ENCODE measurements at regions not wholly inside any gene's neighbourhood (a gene's known extent, or its start where the extent isn't known, plus 50 kb on each side); places are given as distances from the start of the nearest gene placed in this dataset.

DNA sequence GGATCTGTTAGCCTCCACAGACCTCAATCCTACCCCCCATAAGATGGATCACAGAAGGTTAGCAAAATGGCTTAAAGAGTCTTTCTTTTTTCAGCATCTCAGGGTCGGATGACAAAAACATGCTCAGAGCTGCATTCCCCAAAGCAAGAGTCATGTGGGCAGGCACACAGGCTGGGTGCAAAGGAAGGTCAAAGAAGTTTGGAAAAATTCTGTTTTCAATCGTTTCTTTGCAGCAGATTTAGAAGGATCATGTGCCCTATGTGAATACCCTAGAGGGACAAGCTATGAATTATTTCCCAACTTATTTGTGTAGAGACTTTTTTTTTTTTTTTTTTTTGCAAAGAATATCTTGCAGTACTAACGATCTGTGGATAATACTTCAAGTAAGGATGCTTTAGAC, 845.4 kb downstream of the VRK1 start:
- DNase-seq (ENCODE audit: low spot score) = no peak

DNA sequence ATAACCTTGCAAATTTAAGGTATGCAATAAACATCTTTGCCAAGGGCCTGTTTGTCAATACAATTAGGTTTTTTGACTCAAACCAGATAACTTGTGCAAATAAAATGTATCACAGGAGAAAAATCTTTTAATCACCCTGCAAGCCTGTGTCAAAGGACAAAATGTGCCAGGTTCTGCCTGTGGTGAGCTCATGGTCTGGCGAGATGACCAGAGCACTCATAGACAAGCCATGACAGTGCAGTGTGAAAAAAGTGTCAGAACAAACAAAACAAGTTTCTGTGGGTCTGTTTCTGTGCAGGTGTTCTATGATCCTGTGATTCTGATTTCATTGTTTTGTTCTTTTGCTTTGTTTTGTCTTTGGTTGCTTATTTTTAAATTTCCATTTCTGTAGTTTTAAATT, 847.2 kb downstream of the VRK1 start:
- no peak for DNase-seq (ENCODE audit: low spot score)

DNA sequence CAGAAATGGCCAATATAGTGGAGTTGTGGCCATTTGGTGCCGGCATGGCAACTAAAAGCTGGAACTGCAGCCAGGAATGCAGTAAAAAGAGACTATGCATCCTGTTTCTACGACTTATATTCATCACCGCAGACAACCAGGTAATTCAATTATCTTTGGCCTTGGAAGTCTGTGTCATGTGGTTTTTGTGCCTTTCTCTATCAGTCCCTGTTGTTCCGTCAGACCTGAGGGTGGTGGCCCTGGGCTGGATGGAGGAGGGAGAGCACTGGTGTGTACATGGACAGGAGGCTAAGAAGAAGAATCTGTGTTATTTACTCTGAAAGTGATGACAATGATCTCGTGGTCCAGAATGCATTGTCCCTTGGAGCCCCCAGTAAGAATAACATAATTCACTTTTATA, 852.6 kb downstream of the VRK1 start:
- no peak for DNase-seq (ENCODE audit: low spot score)

DNA sequence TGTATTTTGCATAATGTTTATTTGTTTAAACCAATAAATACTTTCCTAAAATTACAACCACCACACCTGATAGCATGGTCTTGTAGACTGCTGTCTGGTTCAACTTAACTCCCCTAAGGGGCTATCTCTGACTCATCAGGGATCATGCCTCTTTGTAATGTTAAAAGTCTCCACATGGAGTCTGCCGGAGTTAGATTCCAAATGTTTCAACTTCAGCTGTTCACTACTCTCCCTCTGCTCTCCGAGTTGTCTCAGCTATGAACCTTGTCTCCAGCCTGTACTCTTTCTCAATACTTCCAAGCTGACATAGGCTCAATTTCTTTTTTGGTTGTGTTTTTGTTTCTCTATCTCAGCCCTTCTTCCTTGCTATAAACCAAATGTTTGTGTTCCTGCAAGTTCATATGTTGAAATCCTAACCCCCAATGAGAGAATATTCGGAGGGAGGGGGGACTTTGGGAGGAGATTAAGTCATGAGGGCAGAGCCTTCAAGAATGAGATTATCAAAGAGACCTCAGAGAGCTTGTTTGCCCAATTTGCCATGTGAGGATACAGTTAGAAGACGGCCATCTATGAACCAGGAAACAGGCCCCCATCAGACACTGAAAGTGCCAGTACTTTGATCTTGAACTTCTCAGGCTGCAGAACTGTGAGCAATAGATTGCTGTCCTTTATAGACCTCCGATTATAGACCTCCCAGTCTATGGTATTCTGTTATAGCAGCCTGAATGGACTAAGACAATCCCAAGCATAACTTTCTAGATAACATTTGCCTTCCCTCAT, 858.2 kb downstream of the VRK1 start:
- peak; percentile 17 for DNase-seq (ENCODE audit: low spot score)

DNA sequence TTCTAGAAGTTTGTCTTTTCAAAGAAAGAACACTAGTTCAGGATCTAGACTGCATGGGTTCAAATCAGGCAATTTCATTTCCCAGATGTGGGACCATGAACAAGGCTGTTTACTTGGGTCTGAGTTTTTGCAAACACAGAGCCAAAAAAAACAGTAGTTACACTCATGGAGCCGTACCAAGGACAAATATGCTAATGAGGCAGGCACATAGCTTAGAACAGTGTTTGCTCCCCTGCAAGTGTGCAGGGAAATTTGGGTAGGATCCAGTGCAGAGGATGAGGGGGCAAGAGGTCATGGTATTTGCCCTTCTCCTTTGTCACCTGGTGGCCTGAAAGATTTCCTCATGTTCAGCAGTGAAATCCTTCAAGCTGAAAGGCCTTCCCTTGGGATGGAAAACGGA, 860.4 kb downstream of the VRK1 start:
- no peak for DNase-seq (ENCODE audit: low spot score)

DNA sequence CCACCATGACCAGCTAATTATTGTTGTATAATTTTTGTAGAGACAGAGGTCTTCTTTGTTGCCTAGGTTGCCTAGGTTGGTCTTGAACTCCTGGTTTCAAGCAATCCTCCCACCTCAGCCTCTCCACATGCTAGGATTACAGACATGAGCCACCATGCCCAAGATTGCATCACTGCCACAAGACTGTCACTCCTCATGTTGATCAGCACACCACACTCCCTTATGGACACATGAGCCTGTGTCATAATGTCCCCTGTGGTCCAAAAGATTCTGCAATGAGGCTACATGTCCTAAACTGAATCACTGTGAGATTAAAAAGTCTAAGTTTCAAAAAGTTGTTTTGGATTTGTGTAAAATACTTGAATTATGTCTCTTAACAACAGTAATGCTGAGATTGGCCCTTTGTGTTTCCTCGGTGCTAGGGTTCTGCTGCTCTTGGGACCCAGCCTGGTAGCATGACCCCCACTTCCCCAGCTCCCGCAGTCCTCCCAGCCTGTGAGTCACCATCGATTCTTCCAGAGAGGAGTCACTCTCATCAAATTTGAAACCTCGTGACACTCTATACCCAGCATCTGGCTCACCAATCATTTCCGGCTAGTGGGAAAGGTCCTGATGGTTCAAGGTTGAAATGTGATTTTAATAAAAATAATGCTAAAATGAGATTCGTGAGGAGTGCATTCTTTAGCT, 890.9 kb downstream of the VRK1 start:
- DNase-seq (ENCODE audit: low spot score) = peak; percentile 48

DNA sequence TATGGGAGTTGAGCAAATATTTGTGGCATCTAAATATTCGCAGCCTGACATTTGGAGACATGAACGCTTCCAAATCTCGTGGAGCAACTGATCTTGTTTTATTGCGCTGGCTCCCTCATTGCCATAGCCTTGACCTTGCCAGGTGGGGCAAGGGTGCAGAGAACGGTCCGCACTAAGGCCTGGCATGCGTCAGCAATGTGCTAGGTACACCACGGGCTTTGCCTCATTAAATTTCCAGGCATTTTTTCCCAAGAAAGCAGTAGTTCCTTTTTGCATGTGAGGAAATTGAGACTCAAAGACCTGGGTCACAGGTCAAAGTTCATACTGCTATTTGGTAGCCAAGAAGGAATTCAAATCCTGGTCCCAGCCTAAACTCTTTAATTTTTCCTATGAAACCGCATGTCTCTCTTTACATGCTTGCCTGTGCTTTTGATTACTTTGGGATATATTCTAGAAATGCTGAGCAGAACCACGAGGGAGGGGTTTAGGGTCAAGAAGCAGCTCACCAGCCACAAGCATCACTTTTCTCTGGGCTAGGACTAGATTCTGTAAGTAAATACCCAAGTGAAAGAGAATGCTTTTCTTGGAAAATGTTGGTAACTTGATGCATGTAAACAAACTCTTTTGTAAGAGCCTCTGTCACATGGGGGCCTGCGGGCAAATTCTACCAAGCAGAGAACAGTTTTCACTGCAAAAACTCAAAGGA, 891.6 kb downstream of the VRK1 start:
- DNase-seq (ENCODE audit: low spot score) = peak; percentile 78

DNA sequence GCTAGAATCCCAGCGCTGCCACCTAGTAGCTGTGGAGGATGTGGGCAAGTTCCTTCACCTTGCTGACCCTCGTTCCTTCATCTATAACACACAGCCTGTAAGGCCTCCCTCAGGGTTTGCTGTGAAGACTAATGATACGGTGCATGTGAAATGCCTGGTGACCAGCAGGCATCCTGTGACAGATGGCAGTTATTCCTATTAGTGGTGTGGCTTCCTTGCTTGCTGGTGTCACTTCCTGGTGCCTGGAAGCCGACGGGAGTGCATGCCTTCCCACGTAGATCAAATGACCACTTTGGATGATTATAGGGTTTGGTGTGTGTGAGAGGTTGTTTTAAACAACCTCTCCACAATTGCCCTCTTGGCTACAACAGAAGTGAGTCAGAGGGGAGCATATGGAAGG, 894.9 kb downstream of the VRK1 start:
- DNase-seq (ENCODE audit: low spot score) = peak; percentile 59

DNA sequence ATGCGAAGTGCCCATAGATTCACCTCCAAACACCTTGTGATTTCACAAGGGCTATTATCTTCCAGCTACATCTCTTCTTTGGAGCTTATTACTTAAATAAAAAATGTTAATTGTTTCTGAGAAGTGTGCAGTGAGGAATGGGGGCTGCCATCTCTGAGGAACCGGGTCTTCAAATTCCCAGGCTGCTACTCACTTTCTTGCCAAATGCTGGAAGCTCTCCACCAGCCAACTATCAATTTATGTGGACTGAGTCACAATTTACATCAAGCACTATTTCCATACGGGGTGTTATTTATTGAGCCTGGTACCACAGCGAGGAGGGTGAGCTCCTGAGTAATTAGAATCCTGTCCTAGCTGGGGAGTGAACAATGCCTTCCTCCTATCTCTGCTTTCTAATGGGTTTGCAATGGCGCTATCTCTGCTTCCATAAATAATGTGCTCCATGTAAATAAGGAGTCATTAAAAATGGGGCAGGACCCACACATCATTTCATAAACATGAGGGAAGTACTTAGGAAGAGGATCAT, 898.3 kb downstream of the VRK1 start:
- DNase-seq (ENCODE audit: low spot score) = no peak

DNA sequence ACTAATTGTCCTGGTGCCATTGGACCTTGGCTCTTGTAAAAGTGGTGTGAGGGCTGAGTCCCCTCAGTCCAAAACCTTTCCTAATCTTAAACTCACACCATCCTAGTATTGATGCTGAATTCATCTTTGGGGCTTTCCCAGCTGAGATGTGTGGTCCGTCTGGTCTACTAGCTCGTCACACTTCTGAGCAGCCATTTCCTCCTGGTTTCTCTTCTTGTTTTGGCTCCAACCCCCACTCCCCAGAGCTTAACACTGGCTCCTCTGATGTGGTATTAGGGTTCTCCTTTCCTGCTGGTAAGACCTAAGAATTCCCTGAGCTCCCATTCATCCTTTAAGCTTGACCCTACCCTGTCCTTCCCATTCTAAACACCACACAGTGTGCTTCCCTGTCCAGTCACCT, 900.6 kb downstream of the VRK1 start:
- DNase-seq (ENCODE audit: low spot score) = no peak

DNA sequence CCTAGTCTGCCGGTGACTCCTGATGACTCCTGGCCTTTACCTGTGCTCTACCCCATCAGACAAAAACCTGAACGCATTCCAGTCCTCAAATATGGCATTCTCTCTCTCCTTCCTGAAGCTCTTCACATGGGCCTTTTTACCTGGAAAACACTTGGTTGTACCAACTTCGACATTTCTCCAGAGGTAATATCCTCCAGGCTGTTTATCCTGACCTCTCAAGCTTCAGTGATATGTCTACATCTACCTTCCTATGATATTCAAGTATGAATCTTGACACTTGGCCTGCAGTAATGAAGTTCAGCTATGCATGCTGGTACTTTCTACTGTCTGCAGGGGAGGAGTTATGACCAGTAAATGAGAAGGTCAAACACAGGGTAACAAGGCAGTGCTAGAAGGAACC, 901.8 kb downstream of the VRK1 start:
- no peak for DNase-seq (ENCODE audit: low spot score)

DNA sequence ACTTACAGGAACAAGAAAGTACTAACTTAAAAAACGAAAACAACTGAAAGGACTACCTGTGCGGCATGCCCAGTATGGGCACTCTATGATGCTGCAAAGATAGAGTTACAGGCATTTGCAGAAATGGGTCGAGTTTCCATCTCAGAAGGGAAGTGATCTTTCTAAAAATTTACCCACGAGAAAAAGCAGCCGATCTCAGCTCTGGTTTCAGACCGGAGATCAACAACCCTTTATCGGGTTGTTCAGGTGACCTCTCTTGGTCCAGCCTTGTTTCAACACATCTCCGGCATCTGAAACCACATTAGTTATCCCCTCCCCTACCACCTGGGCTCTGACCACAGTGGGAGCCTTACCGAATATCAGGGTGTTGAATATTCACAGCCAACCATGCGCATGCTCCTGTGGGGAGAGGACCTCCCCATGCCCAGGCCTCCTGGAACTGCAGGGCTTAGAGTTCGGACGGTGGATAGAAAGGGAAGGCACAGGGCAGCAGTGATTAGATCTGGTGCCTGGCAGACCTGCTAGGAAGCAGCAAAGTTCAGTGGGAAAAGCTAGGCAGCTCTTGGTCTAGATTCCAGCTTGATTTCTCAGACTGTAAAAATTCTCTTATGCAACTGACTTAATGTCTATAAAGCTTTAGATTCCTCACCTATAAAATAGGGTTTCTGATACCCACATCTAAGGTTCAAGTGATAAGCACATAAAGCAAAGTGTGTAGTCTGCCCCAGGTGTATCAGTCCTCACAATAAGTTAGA, 906.0 kb downstream of the VRK1 start:
- no peak for DNase-seq (ENCODE audit: low spot score)

DNA sequence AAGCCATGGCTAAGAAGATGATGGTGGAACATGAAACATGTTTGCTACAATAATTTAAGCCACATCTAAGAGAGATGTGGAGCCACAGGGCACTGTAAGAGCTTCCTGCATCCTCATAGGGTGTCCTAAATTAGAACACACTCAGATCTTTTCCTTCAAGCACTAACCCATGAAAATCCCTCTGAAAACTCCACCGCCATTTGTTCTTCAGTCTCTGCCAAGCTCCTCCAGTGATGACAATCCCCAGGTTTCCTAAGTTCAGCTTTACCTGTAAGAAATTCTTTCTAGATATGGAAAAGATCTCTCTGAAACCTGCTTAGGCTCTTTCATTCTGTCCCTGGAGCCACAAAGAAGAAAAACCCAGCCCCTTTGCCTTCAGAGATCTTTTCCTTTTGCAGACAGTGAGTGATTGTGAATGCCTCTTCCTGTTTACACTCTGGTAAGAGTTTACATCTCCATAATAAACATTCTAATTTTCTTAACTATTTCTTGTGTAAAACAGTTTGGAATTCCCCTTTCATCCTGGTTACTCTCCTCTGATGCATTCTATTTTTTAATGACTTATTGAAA, 907.2 kb downstream of the VRK1 start:
- DNase-seq (ENCODE audit: low spot score) = no peak

DNA sequence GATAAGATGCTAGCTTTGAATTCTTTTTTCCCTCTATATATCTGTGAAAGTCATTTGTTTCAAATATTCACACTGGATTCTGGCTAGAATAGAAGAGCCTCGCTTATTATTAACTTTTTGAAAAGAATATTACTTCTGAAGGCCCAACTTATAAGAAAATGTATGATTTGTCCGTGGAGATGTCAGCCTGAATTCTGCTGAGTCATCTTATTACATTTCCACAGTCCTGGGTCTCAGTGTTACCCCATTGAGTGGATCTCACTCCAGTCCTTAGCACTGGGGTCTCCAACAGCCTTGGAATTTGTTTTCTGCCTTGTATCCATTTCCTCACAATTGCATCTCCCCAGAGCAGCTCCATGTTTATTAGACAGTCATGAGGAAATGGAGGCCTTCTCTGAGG, 907.9 kb downstream of the VRK1 start:
- no peak for DNase-seq (ENCODE audit: low spot score)

DNA sequence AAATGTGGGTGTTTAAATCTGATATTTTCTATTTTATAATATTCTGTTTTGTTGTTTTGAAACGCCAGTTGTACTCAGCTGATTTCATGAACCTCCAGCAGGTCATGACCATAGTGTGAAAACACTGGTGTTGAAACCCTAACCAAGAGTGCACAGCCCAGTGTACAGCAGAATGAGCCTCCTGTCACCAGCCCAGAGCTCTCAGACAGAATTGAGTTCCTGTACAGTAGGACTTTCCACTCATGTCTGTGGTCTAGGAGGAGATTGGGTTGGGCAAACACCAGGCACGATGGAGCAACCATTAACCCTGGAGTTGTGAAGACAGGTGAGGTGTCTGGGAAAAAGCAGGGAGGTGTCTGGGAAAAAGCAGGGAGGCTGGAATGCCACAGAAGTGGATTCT, 908.8 kb downstream of the VRK1 start:
- DNase-seq (ENCODE audit: low spot score) = no peak

DNA sequence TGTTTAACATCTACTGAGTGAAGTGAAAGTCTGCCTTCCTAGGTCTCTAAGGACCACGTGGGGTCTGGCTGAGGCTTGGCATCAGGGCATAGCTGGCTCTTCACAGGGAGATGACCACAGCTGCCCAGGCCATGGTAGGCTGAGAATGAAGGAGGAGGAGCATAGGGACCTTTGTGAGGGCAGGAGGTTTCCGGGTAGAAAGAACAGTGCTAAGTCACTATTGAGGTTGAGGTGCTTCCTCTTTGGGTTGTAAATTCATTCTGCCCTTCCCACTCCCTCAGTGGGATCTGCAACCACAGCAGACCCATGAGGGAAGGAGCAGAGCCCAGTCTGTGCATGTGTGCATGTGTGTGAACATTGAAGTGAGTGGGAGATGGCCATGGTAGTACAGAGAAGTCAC, 909.6 kb downstream of the VRK1 start:
- no peak for DNase-seq (ENCODE audit: low spot score)

DNA sequence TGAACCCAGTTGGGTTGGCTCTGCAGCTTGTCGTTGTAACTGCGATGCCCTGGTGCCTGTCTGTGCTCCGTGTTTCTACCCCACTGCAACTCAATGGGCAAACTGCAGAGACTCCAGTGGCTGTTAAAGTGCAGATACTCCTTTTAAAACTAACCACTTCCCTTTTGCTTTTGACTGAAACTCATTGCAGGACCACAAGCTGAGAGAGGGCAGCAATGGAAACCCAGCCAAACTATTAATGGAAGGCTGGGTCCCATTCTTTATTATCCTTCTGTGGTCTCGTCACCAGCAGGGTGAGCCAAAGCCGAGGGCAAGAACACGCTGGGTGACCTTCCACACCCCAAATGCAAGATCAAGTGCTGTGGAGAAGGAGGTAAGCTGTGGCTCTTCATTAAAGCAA, 910.4 kb downstream of the VRK1 start:
- DNase-seq (ENCODE audit: low spot score) = no peak

DNA sequence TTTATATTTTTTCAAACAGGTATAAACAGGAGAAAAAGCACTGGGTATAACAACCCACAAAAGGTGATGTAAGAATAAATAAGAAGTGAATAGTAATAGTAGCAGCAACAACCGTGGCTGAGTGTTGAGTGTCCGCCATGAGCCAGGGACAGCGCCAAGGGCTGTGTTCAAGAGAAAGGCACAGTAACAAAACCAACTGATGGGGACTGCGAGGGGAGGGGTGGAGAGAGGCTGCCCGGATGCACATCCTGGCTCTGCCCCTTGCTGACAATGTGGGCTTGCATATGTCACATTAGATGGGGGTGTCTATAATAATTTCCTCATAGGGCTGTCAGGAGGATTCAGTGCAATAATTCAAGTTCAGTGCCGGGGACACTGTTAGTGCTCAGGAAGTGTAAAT, 912.4 kb downstream of the VRK1 start:
- DNase-seq (ENCODE audit: low spot score) = no peak

DNA sequence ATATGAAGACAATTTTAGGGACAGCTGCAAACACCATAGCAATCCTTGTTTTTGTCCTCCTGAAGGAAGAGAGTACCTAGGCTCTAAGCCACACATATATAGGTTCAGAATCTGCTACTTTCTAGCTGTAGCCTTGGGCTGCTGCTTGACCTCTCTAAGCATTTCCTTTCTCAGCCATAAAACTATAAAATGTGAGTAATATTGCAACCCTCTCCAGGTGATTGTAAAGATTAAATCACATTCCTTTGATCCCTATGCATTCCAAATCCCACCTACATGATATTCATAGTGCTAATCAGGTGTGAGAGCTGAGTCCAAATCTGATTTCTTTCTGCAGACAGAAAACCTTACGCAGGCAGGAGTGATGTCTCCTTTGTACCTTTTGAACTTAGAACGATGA, 913.5 kb downstream of the VRK1 start:
- no peak for DNase-seq (ENCODE audit: low spot score)

DNA sequence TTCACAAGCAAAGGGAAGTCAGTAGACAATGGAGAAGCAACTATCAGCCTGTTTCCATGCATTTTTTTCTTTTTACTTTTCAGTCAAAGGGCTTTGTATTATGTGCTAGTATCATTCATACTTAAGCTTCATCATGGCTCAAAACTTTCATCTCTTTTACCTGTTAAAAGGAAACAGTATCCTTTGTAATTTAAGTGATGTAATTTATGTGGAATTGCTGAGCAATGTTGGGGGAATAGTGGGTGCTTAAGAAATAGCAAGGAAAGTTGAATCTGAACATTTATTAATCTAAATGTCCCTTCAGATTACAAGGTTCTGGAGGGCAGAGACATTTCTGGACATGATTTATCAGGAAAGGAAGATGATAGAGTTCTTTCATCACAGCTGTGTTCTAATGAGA, 915.3 kb downstream of the VRK1 start:
- no peak for DNase-seq (ENCODE audit: low spot score)

DNA sequence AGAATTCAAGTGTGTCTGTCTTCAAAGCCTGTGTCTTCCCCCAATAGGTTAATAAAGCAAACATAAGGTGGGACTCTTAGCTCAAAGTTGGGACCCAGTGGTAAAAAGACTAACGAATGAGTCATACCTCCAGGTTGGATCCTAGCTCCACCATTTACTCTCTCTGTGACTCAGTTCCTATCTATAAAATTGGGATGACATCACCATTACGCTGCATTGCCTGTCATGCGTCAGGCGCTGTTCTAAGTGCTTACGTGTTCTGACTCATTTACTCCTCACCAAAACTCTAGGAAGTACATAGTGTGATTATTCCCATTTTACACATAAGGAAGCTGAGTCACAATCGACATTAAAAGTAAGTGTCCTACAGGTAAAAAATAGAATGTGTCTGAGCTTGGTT, 915.8 kb downstream of the VRK1 start:
- peak; percentile 67 for DNase-seq (ENCODE audit: low spot score)
